Trophoblast cell (in vitro differentiated cells and primary cell): ENCODE measurements at regions not wholly inside any gene's neighbourhood (a gene's known extent, or its start where the extent isn't known, plus 50 kb on each side); places are given as distances from the start of the nearest gene placed in this dataset.

Experiments used
- DNase-seq, 2 donors: peaks; one replicate each; pipeline ENCODE4 v3.0.0-alpha.2; 2016
- H2AFZ ChIP-seq: 2 replicates; pipeline ENCODE4 v1.6.1; 2013; ENCODE audit warnings: low read length, moderate library complexity, mild to moderate bottlenecking; ENCODE audit not compliant: insufficient read depth, poor library complexity
- H2AK5ac ChIP-seq: 2 replicates; pipeline ENCODE4 v1.6.1; 2013; ENCODE audit warnings: mild to moderate bottlenecking, low read length
- H2BK120ac ChIP-seq: 2 replicates; pipeline ENCODE4 v1.6.1; 2013; ENCODE audit warnings: low read length, mild to moderate bottlenecking, moderate library complexity; ENCODE audit not compliant: insufficient read depth, poor library complexity
- H2BK12ac ChIP-seq: 2 replicates; pipeline ENCODE4 v1.6.1; 2013; ENCODE audit warnings: mild to moderate bottlenecking, low read length, moderate library complexity
- H2BK5ac ChIP-seq: 2 replicates; pipeline ENCODE4 v1.6.1; 2013; ENCODE audit warnings: low read length, low read depth, moderate library complexity, mild to moderate bottlenecking; ENCODE audit not compliant: poor library complexity
- H3K14ac ChIP-seq: 2 replicates; pipeline ENCODE4 v1.6.1; 2013; ENCODE audit warnings: mild to moderate bottlenecking, low read length
- H3K18ac ChIP-seq: 2 replicates; pipeline ENCODE4 v1.6.1; 2013; ENCODE audit warnings: mild to moderate bottlenecking, low read length
- H3K23ac ChIP-seq: 2 replicates; pipeline ENCODE4 v1.6.1; 2013; ENCODE audit warnings: low read length
- H3K27ac ChIP-seq: 2 replicates; pipeline ENCODE4 v1.5.1; 2013; ENCODE audit warnings: low read depth, mild to moderate bottlenecking, inconsistent platforms, low read length, moderate library complexity
- H3K27me3 ChIP-seq: 2 replicates; pipeline ENCODE4 v1.6.1; 2013; ENCODE audit warnings: inconsistent platforms, mild to moderate bottlenecking, low read length, moderate library complexity; ENCODE audit not compliant: insufficient read depth
- H3K36me3 ChIP-seq, 2 experiments: 1 replicate in 1 of 2; 2 replicates in 1 of 2; pipeline ENCODE4 v1.6.1; 2013; ENCODE audit warnings: low read length in 2 of 2, mild to moderate bottlenecking in 2 of 2, moderate library complexity in 1 of 2; ENCODE audit not compliant: insufficient read depth in 2 of 2, control insufficient read depth in 1 of 2
- H3K4ac ChIP-seq: 2 replicates; pipeline ENCODE4 v1.6.1; 2013; ENCODE audit warnings: low read depth, mild to moderate bottlenecking, low read length, moderate library complexity
- H3K4me1 ChIP-seq, 2 experiments: 1 replicate in 1 of 2; 2 replicates in 1 of 2; pipeline ENCODE4 v1.6.1; 2013; ENCODE audit warnings: low read length in 2 of 2, mild to moderate bottlenecking in 2 of 2, moderate library complexity in 1 of 2; ENCODE audit not compliant: insufficient read depth in 2 of 2, control insufficient read depth in 1 of 2
- H3K4me2 ChIP-seq: 2 replicates; pipeline ENCODE4 v1.6.1; 2013; ENCODE audit warnings: inconsistent platforms, mild to moderate bottlenecking, low read length, moderate library complexity
- H3K4me3 ChIP-seq: 2 replicates; pipeline ENCODE4 v1.5.1; 2013; ENCODE audit warnings: mild to moderate bottlenecking, low read depth, low read length, inconsistent platforms
- H3K79me1 ChIP-seq: one replicate; pipeline ENCODE4 v1.6.1; 2013; ENCODE audit warnings: low read length
- H3K79me2 ChIP-seq: 2 replicates; pipeline ENCODE4 v1.6.1; 2013; ENCODE audit warnings: low read length, mild to moderate bottlenecking; ENCODE audit not compliant: control insufficient read depth, insufficient read depth, poor library complexity
- H3K9ac ChIP-seq: 2 replicates; pipeline ENCODE4 v1.6.1; 2013; ENCODE audit warnings: mild to moderate bottlenecking, low read length
- H3K9me3 ChIP-seq: 2 replicates; pipeline ENCODE4 v1.6.1; 2013; ENCODE audit warnings: low read depth, mild to moderate bottlenecking, control low read depth, inconsistent platforms, low read length; ENCODE audit not compliant: insufficient read depth
- H4K12ac ChIP-seq: 2 replicates; pipeline ENCODE4 v1.6.1; 2013; ENCODE audit warnings: low read depth, mild to moderate bottlenecking, low read length, moderate library complexity
- H4K8ac ChIP-seq: 2 replicates; pipeline ENCODE4 v1.6.1; 2013; ENCODE audit warnings: low read depth, mild to moderate bottlenecking, low read length, moderate library complexity
- H4K91ac ChIP-seq: one replicate; pipeline ENCODE4 v1.6.1; 2013; ENCODE audit warnings: low read depth, mild to moderate bottlenecking, low read length, moderate library complexity
- WGBS: extraction: QIAGEN DNeasy Blood & Tissue Kit; methylation state at CpG from one replicate; pipeline ENCODE4 v1.1.7; 2013; ENCODE audit warnings: missing lambda C conversion rate; ENCODE audit not compliant: insufficient read length, insufficient coverage; ENCODE audit errors: extremely low coverage; 5-methylcytosine and 5-hydroxymethylcytosine counted together

DNA sequence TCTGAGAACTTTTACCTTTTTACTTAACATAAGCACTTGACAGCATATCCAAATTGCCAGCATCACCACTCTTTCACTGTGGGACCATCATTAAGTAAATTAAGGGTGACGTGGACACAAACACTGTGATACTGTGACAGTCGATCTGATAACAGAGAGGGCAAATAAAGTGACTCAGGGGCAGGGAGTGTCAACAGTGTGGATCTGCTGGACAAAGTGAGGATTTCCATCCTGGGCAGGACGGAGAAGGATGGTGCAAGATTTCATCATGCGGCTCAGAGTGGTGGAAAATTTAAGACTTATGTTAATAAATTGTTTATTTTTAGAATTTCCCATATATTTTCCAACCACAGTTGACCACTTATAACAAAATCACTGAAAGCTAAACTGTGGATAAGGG is 60.0 kb upstream of the WDFY2 start:
- H3K36me3 ChIP-seq, result no peaks in the 10 kb centered on the region
- H3K4me1 ChIP-seq, result peaks cover 2% of the 10 kb centered on the region in 2 experiments
- H2BK12ac ChIP-seq, result no peak overlapping the region
- H3K23ac ChIP-seq, result no peak overlapping the region
- no peak overlapping the region for H3K14ac ChIP-seq
- H3K79me1 ChIP-seq, result peaks cover 2% of the 10 kb centered on the region
- H3K27me3 ChIP-seq, result no peaks in the 10 kb centered on the region
- no peak overlapping the region for H2BK120ac ChIP-seq
- H4K12ac ChIP-seq, result no peak overlapping the region
- H3K4ac ChIP-seq, result no peak overlapping the region
- H2BK5ac ChIP-seq, result no peak overlapping the region
- peak; percentile 64 to 75 for DNase-seq
- no peaks in the 10 kb centered on the region for H3K9me3 ChIP-seq
- no peak overlapping the region for H3K4me3 ChIP-seq
- H3K18ac ChIP-seq, result no peak overlapping the region
- H3K4me2 ChIP-seq, result no peak overlapping the region
- no CpG with 5 or more reads among the region's 4 CpGs for whole genome bisulfite sequencing
- no peak overlapping the region for H2AFZ ChIP-seq
- no peak overlapping the region for H3K9ac ChIP-seq
- no peak overlapping the region for H2AK5ac ChIP-seq
- no peak overlapping the region for H4K8ac ChIP-seq
- H4K91ac ChIP-seq, result no peak overlapping the region
- peak overlapping the region; percentile 20 for H3K27ac ChIP-seq
- peaks cover 1% of the 10 kb centered on the region for H3K79me2 ChIP-seq

DNA sequence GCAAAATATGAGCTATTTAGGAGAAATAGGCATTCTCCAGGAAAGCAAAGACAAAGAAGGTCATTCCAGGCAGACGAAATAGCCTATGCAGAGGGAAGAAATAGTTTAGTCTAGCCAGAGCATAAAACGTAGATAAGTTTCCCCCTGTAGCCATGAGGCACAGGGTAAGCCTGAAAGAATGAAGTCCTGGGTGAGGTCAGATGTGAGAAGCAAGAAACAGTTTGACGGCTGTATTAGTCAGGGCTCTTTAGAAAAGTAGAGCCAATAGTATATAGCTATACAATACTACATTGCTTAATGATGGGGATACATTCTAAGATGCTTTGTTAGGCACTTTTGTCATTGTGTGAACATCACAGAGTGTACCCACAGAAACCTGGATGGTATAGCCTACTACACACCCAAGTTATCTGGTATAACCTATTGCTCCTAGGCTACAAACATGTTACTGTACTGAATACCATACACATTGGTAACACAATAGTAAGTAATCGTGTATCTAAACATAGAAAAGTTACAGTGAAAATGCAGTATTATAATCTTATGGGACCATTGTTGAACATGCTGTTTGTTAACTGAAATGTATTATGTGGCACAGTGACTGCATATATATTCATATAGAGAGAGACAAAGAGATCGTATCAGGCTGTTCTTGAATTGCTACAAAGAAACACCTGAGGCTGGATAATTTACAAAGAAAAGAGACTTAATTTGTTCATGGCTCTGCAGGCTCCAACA is 59.3 kb upstream of the WDFY2 start:
- no peak overlapping the region for H3K9ac ChIP-seq

DNA sequence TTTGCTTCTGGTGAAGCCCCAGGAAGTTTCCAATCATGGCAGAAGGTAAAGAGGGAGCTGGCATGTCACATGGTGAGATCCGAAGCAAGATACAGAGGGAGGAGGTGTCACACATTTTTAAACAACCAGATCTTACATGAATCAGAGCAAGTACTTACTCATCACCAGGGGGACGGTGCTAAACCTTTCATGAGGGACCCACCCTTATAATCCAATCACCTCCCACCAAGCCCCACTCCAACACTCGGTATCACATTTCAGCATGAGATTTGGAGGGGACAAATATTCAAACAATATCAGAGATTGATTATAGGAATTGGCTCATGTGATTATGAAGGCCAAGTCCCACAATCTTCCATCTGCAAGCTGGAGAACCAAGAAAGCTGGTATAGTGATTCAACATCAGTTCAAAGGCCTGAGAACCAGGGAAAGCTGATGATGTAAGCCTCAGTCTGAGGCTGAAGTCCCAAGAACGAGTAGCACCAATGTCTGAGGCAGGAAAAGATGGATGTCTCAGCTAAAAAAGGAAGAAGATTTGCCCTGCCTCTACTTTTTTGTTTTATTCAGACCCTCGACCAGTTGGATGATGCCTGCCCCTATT is 58.6 kb upstream of the WDFY2 start:
- Histone ChIP-seq H4K8ac (no peak overlapping the region), H2BK120ac (no peak overlapping the region), H4K91ac (no peak overlapping the region), H3K4ac (no peak overlapping the region), H2BK5ac (no peak overlapping the region), H3K79me1 (peaks cover 2% of the 10 kb centered on the region), H3K9me3 (no peaks in the 10 kb centered on the region), H3K79me2 (peaks cover 1% of the 10 kb centered on the region), H4K12ac (no peak overlapping the region), H2AK5ac (no peak overlapping the region), H3K4me2 (no peak overlapping the region), H3K14ac (no peak overlapping the region), H3K4me1 (peaks cover 2% of the 10 kb centered on the region in 2 experiments), H3K4me3 (no peak overlapping the region), H2AFZ (no peak overlapping the region), H3K18ac (no peak overlapping the region), H3K27ac (no peak overlapping the region), H3K23ac (no peak overlapping the region), H3K27me3 (no peaks in the 10 kb centered on the region), H3K36me3 (no peaks in the 10 kb centered on the region), H3K9ac (no peak overlapping the region), H2BK12ac (no peak overlapping the region)
- peak in 1 of 2 donors; percentile 27 for DNase-seq
- no CpG with 5 or more reads among the region's 5 CpGs for WGBS

More for the DNA sequence above, 59.3 kb upstream of the WDFY2 start:
- Histone ChIP-seq H3K4ac (no peak overlapping the region), H2BK12ac (no peak overlapping the region), H4K12ac (no peak overlapping the region), H3K4me3 (no peak overlapping the region), H3K4me2 (no peak overlapping the region), H3K79me2 (peaks cover 1% of the 10 kb centered on the region), H3K23ac (no peak overlapping the region), H3K27ac (peak overlapping the region; percentile 20), H2BK5ac (no peak overlapping the region), H2AK5ac (no peak overlapping the region), H3K9me3 (no peaks in the 10 kb centered on the region), H3K14ac (no peak overlapping the region), H2AFZ (no peak overlapping the region), H3K79me1 (peaks cover 2% of the 10 kb centered on the region), H2BK120ac (no peak overlapping the region), H4K8ac (no peak overlapping the region), H3K4me1 (peaks cover 2% of the 10 kb centered on the region in 2 experiments), H4K91ac (no peak overlapping the region), H3K27me3 (no peaks in the 10 kb centered on the region), H3K36me3 (no peaks in the 10 kb centered on the region), H3K18ac (no peak overlapping the region)
- no CpG with 5 or more reads among the region's 5 CpGs for WGBS
- peak; percentile 72 to 82 for DNase-seq

DNA sequence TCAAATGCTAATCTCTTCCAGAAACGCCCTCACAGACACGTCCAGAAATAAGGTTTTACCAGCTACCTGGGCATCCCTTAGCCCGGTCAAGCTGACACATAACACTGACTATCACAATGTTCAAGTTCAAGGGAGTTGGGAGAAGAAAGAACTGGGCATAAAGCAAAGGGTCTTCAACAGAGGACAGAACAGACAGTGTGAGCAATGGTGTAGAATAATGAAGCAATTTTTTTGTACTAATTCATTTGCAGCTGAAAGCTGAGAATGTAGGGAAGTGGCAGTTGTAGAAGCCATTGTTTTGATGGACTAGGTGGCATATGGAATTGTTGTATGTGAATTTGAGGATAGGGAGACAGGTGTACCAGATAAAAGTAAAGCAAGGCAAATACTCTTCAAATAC is 58.1 kb upstream of the WDFY2 start:
- H3K36me3 ChIP-seq, result no peaks in the 10 kb centered on the region
- no peak overlapping the region for H2AFZ ChIP-seq
- no peak overlapping the region for H4K12ac ChIP-seq
- no peak overlapping the region for H4K91ac ChIP-seq
- no CpG with 5 or more reads among the region's 3 CpGs for whole genome bisulfite sequencing
- peaks cover 1% of the 10 kb centered on the region for H3K79me2 ChIP-seq
- no peak overlapping the region for H3K14ac ChIP-seq
- H2BK12ac ChIP-seq, result peak overlapping the region; percentile 20
- H3K18ac ChIP-seq, result no peak overlapping the region
- H3K4me1 ChIP-seq, result peaks cover 2% of the 10 kb centered on the region in 2 experiments
- H3K9ac ChIP-seq, result no peak overlapping the region
- H3K27me3 ChIP-seq, result no peaks in the 10 kb centered on the region
- no peak overlapping the region for H4K8ac ChIP-seq
- no peak overlapping the region for H3K4me2 ChIP-seq
- no peak overlapping the region for H3K23ac ChIP-seq
- no peak overlapping the region for H2BK5ac ChIP-seq
- H3K79me1 ChIP-seq, result peaks cover 2% of the 10 kb centered on the region
- H3K9me3 ChIP-seq, result no peaks in the 10 kb centered on the region
- DNase-seq, result no peak
- H3K4me3 ChIP-seq, result no peak overlapping the region
- no peak overlapping the region for H3K4ac ChIP-seq
- H2BK120ac ChIP-seq, result no peak overlapping the region
- H2AK5ac ChIP-seq, result no peak overlapping the region
- no peak overlapping the region for H3K27ac ChIP-seq
